ENCODE measurements at regions not wholly inside any gene's neighbourhood (a gene's known extent, or its start where the extent isn't known, plus 50 kb on each side); places are given as distances from the start of the nearest gene placed in this dataset.

GRCh38 chr10:111885046-111885445 lies 298.5 kb downstream of the GPAM start:
- no peak overlapping the region for H3K4me3 ChIP-seq (ENCODE audit: low read depth, low read length)
- TF ChIP-seq, protein P1, sequence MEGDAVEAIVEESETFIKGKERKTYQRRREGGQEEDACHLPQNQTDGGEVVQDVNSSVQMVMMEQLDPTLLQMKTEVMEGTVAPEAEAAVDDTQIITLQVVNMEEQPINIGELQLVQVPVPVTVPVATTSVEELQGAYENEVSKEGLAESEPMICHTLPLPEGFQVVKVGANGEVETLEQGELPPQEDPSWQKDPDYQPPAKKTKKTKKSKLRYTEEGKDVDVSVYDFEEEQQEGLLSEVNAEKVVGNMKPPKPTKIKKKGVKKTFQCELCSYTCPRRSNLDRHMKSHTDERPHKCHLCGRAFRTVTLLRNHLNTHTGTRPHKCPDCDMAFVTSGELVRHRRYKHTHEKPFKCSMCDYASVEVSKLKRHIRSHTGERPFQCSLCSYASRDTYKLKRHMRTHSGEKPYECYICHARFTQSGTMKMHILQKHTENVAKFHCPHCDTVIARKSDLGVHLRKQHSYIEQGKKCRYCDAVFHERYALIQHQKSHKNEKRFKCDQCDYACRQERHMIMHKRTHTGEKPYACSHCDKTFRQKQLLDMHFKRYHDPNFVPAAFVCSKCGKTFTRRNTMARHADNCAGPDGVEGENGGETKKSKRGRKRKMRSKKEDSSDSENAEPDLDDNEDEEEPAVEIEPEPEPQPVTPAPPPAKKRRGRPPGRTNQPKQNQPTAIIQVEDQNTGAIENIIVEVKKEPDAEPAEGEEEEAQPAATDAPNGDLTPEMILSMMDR (IDR thresholded peaks at IDR 0.05; ENCODE audit: insufficient read depth, low read length, missing control alignments), result no peak
- POLR2A ChIA-PET, result no interaction called here
- DNase-seq (ENCODE audit: low read depth, low spot score), result no peak
- CTCF ChIA-PET, result no interaction called here

DNA sequence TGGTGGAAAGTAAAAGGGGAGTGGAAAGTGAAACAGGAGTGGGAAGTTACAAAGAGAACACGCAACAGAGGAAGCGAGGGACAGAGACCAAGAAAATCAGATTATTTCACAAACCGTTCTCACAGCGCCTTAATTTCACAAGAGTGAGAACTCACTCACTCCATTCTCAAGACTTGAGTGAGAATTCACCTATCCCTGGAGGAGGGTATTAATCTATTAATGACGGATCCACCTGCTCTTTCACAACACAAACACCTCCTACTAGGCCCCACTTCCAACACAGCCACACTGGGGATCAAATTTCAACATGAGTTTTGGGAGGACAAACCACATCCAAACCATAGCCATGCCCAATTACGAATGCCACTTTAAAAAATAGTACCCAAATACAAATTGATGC lies 297.6 kb downstream of the GPAM start:
- CTCF ChIA-PET, result no interaction called here
- POLR2A ChIA-PET, result no interaction called here
- TF ChIP-seq, protein P1 (IDR thresholded peaks at IDR 0.05; ENCODE audit: insufficient read depth, low read length, missing control alignments), result no peak
- DNase-seq (ENCODE audit: low read depth, low spot score), result no peak
- no peak overlapping the region for H3K4me3 ChIP-seq (ENCODE audit: low read depth, low read length)

DNA sequence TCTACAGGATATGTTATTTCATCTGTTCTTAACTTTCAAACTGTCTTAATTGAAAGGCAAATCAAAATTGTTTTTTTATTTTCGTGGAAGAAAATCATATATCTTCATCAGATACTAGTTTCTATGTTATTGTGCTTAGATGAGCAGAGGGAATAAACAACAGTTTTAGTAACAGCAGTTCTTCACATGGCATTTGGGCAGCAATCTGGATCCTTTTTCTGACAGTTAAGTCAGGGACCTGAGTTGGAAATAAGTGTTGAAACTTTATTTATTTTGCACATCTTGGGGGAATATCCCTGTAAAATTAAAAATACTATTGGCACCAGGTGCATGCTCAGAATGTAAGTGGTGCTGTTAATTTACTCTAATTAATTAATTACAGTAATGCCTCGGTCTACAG lies 296.3 kb downstream of the GPAM start:
- CTCF ChIA-PET, result no interaction called here
- POLR2A ChIA-PET, result no interaction called here

GRCh38 chr10:111890046-111890445 lies 293.5 kb downstream of the GPAM start:
- no peak overlapping the region for H3K4me3 ChIP-seq (ENCODE audit: low read depth, low read length)
- TF ChIP-seq, protein P1 (IDR thresholded peaks at IDR 0.05; ENCODE audit: insufficient read depth, low read length, missing control alignments), result no peak
- CTCF ChIA-PET, result no interaction called here
- DNase-seq (ENCODE audit: low read depth, low spot score), result no peak
- POLR2A ChIA-PET, result no interaction called here

More for the DNA sequence above, 296.3 kb downstream of the GPAM start:
- TF ChIP-seq, protein P1 (IDR thresholded peaks at IDR 0.05; ENCODE audit: insufficient read depth, low read length, missing control alignments), result no peak
- DNase-seq (ENCODE audit: low read depth, low spot score), result no peak
- H3K4me3 ChIP-seq (ENCODE audit: low read depth, low read length), result no peak overlapping the region

DNA sequence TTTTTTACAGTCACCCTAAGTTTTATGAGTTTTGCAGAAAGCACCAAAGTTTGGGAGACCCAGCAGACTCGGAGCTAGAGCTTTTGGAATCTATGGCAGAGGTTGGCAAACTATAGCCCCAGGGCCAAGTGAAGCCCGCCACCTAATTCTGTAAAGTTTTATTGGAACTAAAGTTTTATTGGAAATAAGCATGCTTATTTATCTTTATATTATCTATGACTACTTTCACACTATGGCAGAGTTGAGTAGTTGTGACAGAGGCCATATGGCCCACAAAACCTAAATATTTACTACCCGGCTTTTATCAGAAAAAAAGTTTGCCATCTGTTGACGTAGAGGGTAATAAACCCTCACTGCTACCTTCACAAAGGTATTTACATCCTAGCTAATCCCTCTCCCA lies 267.6 kb downstream of the GPAM start:
- no peak overlapping the region for H3K4me3 ChIP-seq (ENCODE audit: low read depth, low read length)
- TF ChIP-seq, protein P1 (IDR thresholded peaks at IDR 0.05; ENCODE audit: insufficient read depth, low read length, missing control alignments), result no peak
- POLR2A ChIA-PET, result no interaction called here
- CTCF ChIA-PET, result no interaction called here
- no peak for DNase-seq (ENCODE audit: low read depth, low spot score)

GRCh38 chr10:111921821-111922220 lies 261.7 kb downstream of the GPAM start:
- ChIA-PET POLR2A (no interaction called here), CTCF (no interaction called here)
- TF ChIP-seq, protein P1 (IDR thresholded peaks at IDR 0.05; ENCODE audit: insufficient read depth, low read length, missing control alignments), result no peak
- DNase-seq (ENCODE audit: low read depth, low spot score), result no peak
- no peak overlapping the region for H3K4me3 ChIP-seq (ENCODE audit: low read depth, low read length)

Data from AG04449 (cell line).